GM21423 (cell line): ENCODE measurements at regions not wholly inside any gene's neighbourhood (a gene's known extent, or its start where the extent isn't known, plus 50 kb on each side); places are given as distances from the start of the nearest gene placed in this dataset.

ENCODE experiments used
- ATAC-seq: cut with Tn5 transposase; IDR thresholded peaks from one replicate; pipeline ENCODE4 v1.9.1; 2021; ENCODE audit warnings: mild to moderate bottlenecking, moderate library complexity; ENCODE audit not compliant: unreplicated experiment

DNA sequence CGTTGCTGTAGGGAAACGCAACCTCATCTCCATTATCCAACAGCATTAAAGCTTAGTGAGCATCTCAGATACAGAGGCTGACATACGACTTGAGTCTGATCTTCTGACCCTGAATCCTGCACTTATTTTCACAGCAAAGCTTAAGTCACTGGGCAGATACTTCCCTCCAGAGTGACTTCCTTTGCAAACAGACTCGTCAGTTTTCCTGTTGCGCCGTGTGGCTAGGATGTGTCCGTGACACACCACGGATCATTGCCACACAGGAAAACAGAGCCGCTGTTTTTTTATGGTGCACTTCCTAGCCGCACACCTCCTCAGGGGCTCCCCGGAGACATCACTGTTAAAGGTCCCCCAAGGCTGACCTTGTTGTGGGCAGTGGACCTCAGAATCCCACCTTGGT lies 94.9 kb upstream of the MKI67 start:
- no peak for ATAC-seq

DNA sequence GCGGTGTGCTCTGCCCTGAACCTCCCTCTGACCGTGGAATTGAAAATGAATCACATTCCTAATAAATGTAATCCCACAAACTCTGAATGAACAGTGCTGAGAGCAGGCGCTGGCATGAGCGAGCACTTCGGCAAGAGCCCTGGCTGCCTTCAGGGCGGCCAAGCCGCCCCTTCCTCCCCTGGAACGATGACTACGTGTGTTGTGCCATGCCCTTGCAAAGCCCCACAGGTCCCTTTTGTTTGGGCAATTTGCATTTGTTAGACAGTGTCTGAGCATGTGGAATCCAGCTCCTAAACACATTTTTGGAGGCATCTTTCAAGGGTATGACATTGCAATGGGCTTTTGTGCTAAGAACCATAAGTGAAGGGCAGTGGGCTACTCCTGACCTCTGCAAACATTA lies 95.6 kb upstream of the MKI67 start:
- no peak for ATAC-seq

DNA sequence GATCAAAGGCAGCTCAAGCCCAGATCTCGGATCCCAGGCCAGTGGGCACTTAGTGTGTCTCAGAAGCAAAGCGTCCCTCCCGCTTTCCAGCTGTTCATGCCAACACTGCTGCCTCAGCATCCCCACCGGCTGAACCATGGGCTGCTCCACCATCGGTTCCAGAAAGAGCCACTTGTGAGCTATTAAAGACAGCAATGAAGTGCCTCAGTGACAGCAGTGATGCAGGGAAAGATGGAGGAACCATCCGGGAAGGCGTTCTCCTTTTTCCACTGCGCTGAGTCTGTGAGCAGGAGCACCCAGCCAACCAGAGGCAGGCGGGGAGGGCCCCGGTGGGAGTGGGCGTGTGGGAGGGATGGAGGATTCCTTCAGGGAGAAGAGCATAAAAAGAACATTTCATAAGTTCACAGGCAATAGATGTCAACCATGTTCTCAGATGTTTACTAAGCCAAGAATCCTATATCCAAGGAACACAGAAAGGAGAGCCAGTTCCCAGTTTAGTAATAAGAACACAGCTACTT lies 96.2 kb upstream of the MKI67 start:
- no peak for ATAC-seq

DNA sequence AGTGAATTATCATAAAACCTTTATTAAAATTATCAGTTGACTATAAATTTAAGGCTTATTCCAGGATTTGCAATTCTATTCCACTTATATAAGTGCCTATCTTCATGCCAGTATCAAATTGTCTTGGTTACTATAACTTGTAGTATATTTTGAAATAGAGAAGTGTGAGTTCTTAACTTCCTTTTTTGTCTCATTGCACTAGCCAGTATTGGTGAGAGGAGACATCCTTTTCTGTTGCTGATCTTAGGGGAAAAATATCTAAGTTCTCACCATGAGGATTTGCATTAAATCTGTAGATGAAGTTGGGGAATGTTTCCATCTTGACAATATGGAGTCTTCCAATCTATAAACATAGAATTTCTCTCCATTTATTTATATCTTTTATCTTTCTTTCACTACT lies 104.2 kb upstream of the MKI67 start:
- ATAC-seq, result no peak

DNA sequence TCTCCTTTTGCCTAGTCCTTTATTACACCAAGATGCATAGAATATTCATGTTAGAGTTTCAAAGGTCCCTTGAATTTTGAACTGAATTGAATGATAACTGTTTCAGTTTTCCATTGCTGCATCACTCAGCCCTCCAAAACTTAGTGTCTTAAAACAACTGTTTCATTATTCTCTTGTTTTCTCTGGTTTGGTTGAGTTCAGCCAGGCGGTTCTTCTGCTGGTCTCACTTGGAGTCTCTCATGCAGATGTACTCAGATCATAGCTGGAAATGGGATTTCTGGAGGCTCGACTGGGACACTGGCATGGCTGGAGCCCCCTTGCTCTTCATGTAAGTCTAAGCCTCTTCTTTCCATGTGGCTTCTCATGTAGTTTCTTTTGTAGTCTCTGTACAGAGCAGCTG lies 107.2 kb upstream of the MKI67 start:
- ATAC-seq, result no peak

DNA sequence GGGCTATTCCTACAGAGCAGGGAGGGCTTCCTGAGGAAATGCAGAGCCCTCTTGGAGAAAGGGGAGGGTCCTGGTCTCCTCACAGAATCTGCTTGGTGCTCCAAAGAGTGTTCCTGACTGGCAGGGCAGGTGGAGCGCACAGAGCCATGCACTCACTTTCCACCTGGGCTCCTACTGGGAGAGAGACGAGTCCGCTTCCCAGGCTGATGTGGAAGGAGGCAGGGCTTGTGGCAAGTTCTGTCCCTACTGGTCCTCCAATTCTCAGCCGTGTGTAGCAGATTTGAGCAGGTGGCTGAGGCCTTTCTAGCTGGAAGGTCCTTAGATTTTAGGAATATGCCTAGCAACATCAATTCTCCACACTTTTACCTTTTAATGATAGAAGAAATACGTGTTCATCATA lies 111.5 kb upstream of the MKI67 start:
- no peak for ATAC-seq

DNA sequence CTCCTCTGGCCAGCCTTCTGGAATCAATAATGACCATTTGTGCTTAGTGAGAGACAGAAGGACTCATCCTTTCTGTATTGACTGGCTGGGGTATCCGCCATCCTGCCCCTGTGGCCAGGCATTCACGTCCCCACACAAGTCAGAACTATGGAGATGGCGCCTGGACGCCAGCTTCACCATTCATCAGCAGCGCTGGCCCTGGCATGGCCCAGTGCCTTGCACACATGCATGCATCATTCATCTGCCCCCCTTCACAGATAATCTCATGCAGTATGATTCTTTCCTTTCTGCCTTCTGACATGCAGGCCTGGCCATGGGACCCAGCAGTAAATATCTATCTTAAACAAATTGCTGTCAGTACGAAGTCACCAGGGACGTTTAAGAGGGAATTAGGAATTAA lies 114.8 kb upstream of the MKI67 start:
- ATAC-seq, result no peak

DNA sequence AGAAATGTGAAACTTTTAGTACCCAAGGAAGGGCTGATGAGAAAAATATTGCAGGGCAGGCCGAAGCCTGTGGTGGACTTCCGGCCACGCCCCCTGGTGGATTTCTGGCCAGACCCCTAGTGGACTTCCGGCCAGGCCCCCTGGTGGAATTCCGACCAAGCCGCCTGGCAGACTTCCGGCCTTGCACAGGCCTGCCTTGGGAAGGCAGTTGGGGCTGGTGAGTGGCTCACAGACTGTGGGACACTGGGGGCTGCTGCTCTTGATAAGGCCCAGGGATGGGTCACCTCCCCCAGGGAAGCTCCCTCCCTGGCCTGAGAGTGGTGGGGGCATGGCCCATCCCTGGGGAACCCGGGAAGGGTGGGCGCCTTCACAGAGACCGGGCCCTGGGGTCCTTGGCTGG lies 116.4 kb upstream of the MKI67 start:
- no peak for ATAC-seq

DNA sequence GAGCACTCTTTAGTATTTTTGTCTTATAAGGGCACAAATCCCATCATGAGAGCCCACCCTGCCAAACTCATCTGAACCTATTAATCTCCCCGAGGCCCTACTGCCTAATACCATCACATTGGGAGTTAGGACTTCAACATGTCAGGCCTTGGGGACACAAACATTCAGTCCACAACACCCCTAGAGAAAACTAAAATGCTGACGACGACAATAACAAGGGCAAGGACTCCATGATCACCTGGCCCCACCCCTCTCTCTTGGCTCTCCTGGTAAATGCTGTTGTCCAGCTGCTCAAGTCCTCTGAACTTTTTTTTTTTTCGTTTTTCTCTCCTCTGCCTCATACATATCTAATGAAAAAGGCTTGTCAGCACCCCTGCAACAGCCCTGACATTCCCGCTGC lies 118.8 kb upstream of the MKI67 start:
- ATAC-seq, result no peak

DNA sequence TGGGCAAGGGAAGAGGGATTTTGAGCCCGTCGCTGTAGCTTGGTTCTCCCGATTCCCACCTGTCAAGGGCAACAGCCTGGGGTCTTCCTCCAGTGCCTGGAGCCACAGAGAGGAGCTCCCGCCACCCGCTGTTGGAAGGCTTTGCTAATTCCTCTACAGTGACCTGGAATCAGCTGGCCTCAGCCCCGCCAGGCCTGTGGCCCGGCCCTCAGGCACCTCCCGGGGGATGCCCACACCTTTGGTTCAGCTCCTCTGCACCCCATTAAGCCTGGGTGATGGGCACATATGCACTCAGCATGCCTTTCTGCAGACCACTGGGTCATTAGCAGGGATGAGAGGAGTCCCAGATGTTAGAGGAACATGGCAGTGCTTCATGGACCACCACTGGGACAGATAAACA lies 121.4 kb upstream of the MKI67 start:
- no peak for ATAC-seq

DNA sequence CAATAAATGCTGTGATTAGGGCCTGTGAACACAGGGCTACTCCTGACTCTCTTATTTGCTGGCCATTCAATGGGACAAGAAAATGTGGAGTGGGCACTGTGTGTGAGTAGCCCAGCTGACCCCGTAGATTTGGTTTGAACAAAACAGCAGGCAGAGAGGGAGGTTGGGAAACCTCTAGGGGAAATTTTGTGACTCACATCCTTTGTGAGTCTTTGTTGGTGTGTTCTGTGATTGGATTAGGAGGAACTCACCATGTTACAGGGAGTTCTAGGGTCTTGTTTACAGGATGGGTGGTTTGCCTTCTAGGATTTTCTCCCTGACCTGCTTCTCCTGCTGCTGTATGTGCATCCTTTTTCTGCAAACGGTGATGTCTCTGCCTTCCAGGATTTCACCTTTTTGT lies 128.3 kb upstream of the MKI67 start:
- no peak for ATAC-seq

DNA sequence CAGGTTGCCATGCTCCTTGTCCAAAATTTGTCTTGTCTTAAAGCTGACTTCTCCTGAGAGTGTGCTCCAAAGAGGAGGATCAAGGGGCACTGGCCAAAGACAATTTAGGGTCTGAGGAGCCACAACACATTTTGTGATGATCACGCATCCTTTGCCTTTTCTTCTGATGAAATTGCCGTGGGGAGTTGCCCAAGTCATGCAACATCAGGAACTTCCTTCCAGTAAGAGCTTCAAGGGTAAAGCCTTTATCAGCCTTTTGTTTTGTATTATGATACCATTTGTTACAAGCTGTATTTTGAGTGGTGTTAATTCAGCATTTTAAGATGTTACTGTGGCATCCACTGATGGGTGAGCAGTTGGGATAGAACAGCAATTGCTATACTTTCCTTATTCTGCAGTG lies 131.2 kb upstream of the MKI67 start:
- no peak for ATAC-seq

DNA sequence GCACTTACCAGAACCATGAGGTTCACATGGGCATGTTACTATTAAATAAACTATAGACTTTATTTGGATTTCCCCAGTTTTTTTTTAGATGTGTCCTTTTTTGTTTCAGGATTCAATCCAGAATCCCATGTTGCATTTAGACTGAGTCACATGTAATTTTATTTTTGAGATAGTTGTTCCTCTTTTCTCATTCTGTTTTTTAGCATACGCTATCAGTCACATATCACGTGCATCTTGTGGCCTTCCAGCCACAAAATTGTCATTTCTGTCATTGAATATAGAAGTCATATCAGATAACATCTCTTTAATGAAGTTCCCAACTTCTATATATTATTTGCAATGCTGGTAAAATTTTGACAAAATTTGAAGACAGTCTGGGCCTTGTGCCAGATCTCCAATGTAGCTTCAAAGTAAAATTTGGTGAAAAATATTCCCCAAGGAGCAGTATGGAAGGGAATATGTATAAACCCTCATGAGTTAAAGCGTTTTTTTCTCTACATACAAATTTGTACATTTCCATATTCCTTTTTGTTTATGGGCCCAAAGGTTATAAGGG lies 132.3 kb upstream of the MKI67 start:
- no peak for ATAC-seq

DNA sequence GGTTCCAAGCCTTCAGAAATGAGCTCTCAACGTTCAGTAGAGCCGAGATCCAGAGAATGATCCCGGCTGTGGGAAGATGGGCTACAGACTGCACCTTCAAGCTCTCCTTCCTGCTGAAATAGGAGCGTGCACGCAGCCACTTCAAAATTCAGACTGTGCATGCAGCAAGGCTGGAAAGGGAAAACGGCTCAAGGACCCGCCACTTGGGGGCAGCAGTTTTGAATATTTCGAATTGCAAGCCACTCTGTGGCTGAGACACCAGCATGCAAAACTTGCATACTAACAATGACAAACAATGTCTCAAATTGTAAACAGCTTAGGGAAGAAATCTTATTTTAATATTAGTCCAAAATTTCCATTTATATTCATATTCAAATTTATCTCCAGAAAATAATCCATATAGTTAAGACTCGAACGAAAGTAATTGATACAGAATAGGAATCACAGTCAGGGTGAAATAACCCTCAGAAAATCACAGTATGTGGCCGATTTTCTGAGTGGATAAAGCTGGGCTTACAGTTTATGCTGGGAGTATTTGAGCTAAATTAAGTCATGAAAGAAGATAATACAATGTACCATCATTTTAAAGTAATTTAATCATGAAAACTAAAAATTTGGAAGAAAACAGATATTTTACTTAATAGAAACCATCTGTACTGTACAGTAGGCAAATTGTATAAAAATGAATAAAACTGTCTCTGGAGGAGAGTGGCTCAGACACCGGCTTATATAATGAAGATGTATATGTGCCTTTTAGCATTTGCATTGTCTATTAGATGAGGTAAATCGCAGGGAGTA lies 137.9 kb upstream of the MKI67 start:
- ATAC-seq, result no peak

DNA sequence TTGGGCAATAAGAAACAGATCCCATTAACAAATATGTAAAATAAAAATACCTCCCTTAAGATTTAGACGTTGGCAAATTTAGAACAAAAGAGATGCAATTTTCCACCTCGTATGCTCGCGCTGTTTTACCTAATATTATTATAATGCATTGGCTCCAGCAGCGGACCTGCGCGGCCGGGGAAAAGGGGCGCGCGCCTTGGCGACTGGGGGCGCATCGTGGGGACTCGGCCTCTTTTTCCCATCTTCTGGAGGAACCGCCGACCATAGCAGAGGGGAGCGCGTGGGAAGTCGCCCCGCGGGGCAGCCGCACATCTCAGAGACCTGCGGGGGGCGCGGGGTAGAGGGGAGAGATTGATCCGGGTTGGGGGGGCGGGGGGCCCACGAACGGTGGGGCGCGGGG lies 139.4 kb upstream of the MKI67 start:
- ATAC-seq, result no peak

DNA sequence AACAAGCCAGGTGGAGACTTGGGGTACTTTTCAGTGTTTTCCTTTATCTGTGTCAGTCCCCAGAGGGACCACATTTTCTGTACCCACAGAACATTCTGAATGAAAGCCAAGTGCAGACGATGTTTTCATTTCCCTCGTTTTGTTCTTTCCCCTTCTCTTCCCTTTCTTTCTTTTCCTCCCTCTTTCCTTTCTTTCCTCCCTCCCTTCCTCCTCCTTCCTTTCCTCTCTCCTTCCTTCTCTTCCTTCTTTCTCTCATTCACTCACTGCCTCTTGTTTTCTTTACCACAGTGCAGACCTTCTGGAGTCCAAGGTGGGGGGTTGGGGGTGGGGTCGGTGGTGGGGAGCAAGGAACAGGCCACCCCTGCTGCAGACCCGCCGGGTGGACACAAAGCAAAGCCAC lies 141.4 kb upstream of the MKI67 start:
- no peak for ATAC-seq

DNA sequence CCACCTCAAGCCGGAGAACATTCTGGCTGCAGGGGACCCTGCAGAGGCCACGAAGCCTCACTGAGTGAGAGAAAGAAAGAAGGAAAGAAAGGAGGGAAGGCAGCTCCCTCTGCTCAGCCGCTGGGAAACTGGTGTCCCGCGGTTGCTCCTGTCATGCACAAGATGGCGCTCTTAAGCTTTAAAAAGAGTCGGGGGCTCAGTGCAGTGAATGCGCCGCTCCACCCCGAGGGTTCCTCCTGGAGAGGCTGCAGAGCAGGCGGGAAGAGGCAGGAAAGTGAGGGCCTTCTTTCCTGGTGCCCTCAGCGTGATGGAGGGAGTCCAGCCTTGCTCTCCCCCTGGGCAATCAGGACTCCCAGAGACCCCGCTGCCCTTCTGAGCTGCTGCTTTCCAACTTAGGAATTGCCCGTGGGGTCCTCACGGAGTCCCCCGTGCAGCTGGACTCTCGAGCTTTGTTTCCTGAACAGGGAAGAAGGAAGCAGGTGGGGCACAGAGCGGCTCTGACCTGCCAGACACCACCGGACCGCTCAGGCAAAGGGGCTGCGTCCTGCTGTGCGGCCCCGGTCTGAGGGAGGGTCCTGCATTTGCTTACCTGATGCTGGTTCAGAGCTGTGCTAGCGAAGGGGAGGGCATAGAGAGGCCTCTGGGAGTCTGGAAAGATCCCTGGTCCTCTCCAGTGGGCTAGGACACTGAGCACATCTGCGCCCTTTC lies 141.9 kb upstream of the MKI67 start:
- no peak for ATAC-seq

DNA sequence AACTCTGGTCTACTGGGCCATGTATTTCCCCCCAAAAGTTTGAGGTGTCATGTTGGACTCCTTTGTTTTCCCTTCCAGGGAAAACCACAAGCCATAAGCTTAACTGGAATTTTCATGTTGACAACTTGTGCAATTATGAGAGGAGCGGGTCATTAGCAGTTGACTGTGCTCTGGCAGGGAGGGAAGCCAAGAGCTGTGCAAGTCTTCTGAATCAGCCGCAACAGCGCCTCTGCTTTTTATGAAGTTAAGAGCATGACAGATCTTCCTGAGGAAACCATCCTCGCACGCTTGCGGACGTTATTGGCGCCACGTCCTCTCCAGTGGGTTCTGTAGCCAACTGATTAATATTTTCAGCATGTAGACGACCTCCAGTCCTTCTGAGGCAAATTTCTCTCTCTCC lies 148.7 kb upstream of the MKI67 start:
- no peak for ATAC-seq

DNA sequence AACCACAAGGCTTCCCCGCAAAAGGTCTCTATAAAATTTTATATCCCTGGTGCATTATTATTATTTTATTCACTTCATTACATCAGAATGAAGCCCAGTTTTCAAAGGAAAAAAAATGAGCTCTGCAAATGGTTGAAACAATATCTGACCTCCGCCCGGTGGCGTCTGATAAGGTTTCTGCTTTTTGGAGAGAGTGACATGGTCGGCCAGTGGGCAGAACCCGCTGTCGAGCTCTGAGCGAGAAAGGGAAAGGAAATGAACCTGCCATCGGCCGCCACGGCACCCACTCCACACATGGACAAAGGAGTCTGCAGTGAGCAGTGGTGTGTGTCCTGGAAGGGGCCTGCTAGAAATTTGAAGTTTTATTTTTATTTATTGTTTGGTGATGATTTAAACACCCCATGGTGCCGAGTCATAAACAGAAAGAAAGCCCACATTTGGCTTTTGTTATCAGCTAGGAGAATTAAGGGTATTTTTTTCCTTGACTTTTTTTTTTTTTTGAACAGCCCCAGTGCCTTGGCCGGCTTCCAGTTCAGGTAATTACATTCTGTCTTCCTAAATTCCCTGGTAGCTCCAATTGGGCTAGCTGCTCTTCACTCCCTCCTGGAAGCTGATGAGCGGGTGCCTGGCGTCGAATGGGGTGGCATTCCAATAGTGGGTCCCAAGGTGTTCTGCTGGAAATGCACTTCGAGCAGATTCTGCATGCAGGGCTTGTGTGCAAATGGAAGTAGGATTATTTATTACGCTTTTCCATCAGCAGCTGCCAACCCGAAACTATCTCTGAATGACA lies 149.4 kb upstream of the MKI67 start:
- no peak for ATAC-seq

DNA sequence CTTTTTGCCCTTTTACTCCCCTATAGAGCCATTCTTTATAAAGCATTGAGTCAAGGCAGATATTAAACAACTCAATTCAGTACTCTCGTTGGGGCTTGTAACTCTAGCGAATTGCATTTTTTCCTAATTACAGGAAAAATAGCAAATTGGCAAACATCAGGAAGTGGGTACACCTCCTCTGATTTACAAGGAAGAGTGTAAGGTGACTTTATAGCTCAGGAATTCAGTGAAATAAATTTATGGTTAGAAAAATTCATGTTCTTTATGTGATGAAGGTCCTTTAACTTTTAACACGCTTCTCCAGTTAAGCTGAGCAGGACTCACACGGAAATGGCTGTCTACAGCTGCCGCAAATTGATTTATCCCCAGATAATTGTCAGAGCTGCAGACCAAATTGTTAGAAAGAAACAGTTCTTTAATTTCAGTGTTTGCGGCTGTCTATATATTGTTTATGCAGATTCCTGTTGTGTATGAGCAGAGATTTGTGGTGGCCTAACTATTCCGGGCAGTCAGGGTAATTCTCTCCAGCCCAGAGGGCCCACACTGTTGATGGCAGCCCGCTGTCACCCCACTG lies 151.1 kb upstream of the MKI67 start:
- ATAC-seq, result no peak

DNA sequence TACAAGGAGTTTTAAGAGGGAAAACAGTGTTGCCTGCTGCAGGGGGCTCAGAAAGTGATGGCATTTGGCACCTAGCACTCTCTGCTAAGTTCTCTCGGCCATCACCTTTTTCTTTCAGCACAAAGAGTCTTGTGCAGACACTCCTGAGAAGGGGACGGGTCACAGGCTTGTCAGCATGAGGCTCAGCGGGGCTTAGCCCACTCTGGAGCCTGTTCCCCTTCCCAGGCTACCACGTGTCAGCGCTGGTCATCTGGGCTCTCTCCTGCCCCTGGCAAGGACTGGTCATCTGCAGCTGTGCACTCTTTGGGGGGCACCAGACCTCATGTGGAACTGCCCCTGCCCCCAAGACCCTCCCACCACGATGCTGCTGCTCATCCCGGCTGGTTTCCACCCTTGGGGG lies 152.1 kb upstream of the MKI67 start:
- ATAC-seq, result no peak
